ENCODE measurements at regions not wholly inside any gene's neighbourhood (a gene's known extent, or its start where the extent isn't known, plus 50 kb on each side); places are given as distances from the start of the nearest gene placed in this dataset.

DNA sequence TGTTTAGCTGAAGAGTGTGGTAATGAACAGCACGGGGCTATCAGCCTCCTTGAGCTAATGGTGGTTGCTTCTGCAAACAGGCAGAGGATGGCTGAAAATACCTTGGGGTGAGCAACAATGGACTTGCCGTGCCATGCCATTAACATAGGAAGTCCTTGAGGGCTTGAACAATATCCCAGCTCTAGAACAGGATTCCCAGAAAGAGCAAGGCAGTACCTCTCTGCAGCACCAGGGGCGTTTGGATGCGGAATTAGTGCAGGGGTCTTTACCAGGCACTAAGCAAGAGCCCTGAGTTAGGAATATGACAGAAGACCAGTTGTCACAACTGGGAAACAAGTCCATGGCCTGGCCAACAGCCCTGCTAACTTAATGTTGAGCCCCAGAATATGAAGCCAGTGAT is 143.2 kb upstream of the COBL start:
- TF ChIP-seq, protein P1, sequence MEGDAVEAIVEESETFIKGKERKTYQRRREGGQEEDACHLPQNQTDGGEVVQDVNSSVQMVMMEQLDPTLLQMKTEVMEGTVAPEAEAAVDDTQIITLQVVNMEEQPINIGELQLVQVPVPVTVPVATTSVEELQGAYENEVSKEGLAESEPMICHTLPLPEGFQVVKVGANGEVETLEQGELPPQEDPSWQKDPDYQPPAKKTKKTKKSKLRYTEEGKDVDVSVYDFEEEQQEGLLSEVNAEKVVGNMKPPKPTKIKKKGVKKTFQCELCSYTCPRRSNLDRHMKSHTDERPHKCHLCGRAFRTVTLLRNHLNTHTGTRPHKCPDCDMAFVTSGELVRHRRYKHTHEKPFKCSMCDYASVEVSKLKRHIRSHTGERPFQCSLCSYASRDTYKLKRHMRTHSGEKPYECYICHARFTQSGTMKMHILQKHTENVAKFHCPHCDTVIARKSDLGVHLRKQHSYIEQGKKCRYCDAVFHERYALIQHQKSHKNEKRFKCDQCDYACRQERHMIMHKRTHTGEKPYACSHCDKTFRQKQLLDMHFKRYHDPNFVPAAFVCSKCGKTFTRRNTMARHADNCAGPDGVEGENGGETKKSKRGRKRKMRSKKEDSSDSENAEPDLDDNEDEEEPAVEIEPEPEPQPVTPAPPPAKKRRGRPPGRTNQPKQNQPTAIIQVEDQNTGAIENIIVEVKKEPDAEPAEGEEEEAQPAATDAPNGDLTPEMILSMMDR (IDR thresholded peaks at IDR 0.05): no peak
- TF ChIP-seq POLR2A (IDR thresholded peaks at IDR 0.05): no peak
- no peak for TF ChIP-seq EP300 (IDR thresholded peaks at IDR 0.05; ENCODE audit: low read depth)
- no peak for TF ChIP-seq POLR2AphosphoS5 (IDR thresholded peaks at IDR 0.05)
